GM18873 (cell line): ENCODE measurements at regions not wholly inside any gene's neighbourhood (a gene's known extent, or its start where the extent isn't known, plus 50 kb on each side); places are given as distances from the start of the nearest gene placed in this dataset.
"Not testable (repeated sequence)": the region's sequence is repeated elsewhere in the genome, so short reads cannot be mapped to it uniquely, and the experiment has no call there.

Source experiments
- ATAC-seq: cut with Tn5 transposase; IDR thresholded peaks from one replicate; pipeline ENCODE4 v1.9.1; 2021; ENCODE audit warnings: mild to moderate bottlenecking, moderate library complexity, moderate number of reproducible peaks; ENCODE audit not compliant: unreplicated experiment, low FRiP score

DNA sequence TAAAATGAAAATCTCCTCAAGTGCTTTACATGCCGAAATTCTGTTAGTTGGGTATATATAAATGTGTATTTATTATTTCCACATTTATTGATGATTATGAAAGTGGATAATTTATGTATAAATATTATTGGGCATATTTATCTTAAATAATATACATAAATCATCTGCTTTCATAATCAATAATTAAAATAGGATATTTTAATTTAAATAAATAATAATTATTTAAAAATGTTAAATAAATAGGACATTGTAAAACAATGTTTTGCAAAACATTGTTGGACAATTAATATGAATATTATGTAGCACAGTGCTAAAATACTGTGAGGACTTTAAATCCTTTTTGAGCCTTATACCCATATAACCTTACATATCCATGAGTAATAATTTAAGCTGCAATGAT is 786.5 kb upstream of the CITED2 start:
- ATAC-seq = no peak

DNA sequence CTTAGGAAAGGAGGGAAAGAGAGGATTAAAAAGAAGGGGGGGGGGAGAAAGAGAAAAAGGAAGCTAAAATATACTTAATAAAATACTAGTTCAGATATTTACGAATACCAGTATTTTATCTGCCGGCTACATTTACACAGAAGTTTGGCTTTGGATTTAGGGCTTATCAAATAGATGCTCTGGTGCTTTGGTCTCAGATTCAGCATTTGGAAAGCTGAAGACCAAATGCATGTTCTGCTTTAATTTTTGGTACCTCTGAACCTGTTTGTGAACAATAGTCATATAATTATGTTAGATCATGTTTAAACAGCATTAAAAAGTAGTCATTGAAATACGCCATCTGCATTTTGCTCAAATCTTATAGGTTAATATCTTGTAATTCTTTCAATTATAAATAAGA is 786.0 kb upstream of the CITED2 start:
- ATAC-seq = no peak

DNA sequence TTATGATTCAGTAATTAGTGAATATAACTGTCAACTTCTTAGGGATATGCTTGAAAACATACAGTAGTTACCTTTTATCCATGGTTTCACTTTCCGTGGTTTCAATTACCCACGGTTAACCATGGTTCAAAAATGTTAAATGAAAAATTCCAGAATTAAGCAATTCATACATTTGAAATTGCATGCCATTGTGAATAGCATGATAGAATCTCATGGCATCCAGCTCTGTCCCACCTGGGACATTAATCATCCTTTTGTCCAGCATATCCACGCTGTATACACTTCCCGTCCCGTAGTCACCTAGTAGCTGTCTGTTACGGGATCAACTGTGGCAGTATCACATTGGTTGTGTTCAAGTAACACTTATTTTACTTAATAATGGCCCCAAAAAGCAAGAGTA is 781.7 kb upstream of the CITED2 start:
- ATAC-seq = no peak

DNA sequence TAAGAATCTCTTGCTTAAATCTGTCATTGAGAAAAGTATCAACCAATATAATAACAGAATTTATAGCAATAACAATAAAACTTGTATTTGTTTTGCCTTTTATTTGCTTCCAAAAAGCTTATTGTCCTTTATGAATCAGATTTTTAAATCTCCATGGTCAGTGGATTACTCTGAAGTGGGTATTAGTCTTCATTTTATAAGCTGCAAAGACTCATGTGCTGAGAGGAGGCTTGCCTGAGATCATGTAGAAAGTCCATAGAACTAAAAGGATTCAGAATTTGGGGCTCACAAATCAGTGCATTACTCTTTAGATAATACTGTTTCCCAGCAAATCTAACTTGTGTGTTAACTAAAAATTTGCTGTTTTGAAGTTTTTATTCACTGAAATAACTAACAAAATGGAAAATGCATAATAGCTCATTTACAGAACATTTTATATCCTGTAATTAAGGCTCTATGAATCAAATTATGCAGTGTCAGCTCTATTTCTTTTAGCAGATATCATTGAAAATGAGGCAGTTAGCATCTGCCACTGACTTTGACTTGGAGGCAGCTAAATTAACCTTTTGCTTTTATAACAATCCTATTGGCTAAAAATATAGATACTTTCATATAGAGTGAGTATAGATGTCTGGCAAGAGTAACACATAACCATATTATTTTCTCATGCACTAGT is 781.1 kb upstream of the CITED2 start:
- ATAC-seq = no peak

DNA sequence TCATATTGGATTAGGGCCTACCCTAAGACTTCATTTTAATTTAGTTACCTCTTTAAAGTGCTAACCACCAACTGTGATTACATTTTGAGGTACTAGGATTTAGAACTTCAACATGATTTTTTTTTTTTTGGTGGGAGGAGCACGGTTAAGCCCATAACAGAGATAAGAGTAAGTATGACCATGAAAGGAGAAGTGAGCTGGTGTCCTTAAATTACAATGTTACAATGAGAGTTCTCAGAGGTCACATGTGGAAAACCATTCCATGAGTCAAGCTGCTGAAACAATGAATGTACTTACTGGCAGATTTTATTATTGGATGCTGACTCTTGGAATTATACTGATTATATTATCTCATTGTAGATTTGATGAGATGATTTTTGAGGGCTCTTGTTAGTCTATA is 779.3 kb upstream of the CITED2 start:
- no peak for ATAC-seq

DNA sequence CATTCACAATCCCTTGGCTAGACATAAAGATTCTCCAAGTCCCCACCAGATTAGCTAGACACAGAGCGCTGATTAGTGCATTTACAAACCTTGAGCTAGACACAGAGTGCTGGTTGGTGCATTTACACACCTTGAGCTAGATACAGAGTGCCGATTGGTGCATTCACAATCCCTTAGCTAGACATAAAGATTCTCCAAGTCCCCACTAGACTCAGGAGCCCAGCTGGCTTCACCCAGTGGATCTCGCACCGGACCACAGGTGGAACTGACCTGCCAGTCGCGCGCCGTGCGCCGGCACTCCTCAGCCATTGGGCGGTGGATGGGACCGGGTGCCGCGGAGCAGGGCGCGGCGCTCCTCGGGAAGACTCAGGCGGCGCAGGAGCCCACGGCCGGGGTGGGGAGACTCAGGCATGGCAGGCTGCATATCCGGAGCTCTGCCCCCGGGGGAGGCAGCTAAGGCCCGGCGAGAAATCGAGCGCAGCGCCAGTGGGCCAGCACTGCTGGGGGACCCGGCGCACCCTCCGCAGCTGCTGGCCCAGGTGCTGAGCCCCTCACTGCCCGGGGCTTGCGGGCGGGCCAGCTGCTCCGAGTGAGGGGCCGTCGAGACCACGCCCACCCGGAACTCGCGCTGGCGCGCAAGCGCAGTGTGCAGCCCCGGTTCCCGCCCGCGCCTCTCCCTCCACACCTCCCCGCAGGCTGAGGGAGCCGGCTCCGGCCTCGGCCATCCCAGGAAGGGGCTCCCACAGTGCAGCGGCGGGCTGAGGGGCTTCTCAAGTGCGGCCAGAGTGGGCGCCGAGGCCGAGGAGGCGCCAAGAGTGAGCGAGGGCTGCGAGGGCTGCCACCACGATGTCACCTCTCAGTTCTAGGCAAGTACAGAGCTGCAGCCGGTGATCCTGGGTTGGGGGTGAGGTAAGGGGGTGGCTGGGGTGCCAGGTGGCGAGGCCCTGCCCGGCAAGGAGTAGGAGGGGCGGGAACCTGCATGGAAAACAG is 773.7 kb upstream of the CITED2 start:
- ATAC-seq = not testable (repeated sequence)

DNA sequence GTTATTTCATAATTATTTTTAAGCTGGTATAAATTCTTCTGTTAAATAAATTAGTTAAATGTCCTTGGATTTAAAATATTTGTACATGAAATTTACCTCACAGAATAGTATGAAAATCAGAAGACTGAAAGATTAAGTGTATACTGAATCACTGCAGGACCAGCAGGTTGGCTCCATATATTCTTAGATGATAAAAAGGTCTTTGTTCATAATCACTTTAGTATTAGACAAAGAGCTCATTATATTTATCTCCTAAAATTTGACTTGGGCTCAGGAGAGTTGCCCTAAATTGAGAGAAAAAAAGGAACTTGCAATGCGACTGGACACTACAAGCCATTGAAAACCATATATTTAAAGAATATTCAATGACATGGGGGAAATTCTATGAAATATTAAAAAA is 766.4 kb upstream of the CITED2 start:
- ATAC-seq = no peak

DNA sequence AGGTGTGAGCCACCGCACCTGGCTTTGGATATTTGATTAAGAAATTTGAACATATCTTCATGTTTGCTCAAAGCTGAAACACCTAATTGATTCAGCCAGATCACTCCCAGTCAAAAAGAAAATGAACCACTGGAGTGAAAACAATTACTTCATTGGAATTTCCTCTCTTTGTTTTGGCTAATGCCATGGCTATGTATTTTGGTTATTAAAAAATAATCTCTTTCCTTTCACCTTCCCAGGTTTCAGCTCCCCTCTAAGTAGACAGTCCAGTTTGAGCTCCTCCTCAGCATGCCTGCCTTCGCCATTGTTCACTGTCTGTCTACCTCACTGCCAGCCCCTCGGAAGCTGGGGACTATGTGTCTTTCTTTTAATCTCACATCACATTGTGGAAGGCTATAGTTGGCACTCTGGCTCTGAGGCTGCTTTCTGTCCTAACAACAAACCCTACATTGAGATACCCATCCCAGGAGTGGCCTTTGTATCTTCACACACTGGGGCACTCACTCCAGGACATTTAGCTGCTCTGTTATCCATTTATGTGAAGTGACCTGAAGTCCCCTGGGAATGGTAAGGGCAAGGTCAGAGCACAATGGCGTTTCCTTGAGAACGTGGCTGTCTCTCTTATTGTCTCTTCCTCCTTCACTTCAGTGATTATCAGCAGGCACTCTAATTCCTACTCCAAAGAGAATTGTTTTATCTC is 764.0 kb upstream of the CITED2 start:
- ATAC-seq = no peak

DNA sequence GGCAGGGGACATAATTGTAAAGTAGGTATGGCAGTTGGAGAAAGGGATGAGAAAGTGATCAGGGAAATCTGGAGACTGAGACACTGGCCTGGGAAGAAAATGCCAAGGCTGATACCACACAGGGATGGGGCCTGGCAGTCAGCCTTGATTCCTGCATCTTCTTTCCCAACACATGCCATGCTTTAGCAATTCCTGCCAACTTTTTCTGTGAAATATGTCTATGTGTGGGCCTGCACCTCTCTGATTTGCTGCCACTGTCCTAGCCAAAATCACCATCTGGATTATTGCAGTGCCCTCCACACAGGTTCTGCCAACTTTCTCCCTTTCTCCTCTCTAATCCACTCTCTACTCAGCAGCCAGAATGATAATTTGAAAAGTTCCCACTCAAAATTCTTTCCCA is 759.8 kb upstream of the CITED2 start:
- no peak for ATAC-seq

DNA sequence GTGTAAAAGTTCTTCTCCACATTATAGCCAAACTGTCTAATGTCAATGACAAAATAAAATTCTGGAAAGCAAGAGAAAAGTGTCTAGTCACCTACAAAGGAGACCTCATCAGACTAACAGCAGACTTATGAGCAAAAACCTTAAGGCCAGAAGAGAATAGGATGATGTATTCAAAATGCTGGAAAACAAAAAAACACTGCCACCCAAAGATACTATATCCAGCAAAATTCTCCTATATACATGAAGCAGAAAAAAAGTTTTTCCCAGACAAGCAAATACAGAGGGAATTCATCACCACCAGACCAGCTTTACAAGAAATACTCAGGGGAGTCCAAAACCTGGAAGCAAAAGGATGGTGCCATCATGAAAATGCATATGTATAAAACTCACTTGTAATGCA is 755.6 kb upstream of the CITED2 start:
- ATAC-seq = no peak

DNA sequence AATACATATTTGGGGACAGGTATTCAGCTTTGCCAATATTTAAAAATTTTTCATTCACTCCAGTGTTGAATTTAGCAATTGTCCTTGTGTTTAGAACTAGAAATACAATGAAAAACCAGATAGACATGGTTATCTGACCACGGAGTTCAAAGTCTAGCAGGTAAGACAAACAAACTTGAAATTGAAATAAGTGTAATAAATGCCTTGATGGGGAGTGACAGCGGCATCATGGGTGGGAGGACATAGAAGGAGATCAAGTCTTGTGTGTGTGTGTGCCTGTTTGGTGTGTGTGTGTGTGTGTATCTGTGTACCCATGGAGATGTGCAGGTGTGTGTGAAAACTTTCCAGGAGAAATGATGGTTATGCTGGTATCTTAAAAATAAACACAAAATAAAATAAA is 750.0 kb upstream of the CITED2 start:
- ATAC-seq = no peak

DNA sequence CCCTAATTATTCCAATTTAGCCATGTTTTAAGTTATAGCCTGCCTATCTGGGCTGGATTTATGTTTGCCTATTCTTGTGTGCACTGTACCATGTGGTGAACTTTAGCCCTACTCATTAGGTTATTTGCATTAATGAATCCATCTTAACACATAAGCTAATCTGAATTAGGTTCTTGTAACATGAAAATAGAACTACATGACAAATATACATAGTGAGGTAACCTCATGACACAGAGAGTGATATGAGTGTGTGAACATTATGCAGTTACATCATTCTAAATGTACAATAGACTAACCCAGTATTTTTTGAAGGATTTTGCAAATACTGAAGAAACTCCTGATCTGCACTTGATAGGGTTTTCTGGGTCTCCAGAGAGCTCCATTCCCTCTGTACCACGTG is 733.7 kb upstream of the CITED2 start:
- no peak for ATAC-seq

DNA sequence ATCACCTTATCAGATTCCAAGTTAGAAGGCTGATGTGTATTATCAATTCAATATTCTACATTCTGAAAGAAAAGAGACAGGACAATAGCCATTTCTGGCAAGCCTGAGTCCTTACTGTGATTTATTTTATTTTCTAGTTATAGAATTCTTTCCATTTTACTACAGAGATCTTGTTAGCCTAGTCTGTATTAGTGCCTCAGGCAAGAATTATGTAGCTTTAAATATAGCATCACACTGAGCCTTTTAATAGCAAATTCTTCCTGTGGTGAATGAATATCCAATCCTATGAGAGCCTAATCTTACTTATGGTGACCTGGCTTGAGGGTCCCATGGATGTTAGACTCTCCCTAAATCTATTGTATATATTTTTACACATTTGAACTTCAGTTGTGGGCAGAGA is 732.8 kb upstream of the CITED2 start:
- no peak for ATAC-seq

DNA sequence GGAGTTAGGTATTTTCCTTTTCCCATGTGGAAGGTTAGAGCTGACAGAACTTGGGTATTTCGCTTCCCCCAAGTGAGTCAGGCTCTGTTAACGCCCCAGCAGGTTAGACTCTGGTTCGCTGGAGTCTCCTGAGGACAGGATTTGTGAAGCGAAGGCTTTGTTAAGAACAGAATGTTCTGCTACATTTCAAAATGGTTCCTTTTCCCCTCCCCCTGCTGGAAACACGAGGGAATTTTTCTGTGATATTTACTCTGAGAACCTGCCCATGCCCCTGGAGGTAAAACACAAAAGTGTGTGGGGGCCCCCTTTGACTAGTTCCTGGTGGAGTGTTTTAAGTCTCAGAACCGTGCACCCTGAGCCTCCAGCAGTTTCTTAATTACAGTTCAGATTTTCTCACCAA is 731.4 kb upstream of the CITED2 start:
- no peak for ATAC-seq

DNA sequence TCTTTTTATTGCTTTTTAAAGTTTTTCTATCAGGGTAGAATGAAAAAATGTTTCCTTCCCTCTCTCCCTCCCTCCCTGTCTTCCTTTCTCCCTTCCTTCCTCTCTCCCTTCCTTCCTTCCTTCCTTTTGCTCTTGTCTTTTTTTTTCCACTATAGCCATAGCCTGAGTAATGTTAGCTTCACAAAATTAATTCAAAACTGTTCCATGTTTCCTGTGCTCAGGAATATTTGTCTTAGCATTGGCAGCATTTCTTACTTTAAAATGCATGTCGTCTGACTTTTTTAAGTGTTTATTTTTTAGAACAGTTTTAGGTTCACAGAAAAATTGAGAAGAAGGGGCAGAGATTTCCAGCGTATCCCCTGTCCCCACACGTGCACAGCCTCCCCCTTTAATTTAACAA is 730.8 kb upstream of the CITED2 start:
- no peak for ATAC-seq

DNA sequence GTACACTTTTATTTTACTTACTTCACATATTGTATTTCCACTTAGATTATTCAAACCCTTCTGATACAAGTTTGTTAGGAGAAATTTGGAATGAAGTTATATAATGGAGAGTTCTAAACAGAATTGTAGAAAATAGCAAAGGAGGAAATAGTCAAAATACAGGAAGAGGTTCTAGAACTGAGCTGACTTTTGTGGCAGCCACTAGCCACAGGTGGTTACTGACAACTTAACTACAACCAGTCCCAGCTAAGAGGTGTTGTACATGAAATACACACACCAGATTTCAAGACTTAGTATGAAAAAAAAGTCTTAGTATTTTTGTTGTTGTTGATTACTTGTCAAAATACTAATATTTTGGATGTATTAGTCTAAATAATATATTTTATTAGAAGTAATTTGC is 727.4 kb upstream of the CITED2 start:
- ATAC-seq = no peak

DNA sequence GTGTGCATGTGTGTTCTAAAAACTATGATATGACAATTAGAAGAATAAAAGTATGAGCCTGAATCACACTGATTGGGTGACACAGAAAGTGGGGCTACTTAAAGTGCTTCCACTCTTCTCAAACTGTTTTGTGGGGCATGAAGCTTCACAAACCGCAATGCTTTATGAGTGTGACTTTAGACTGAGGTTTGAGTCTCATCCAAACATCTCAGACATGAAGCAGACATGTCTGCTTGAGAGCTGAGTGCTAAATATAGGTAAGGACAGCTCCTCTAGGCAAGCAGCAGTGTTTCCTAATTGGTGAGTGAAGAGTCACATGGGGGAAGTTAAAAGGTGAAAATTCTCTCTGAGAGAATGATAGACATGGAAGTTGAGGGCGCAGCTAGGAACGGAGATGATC is 726.9 kb upstream of the CITED2 start:
- ATAC-seq = no peak

DNA sequence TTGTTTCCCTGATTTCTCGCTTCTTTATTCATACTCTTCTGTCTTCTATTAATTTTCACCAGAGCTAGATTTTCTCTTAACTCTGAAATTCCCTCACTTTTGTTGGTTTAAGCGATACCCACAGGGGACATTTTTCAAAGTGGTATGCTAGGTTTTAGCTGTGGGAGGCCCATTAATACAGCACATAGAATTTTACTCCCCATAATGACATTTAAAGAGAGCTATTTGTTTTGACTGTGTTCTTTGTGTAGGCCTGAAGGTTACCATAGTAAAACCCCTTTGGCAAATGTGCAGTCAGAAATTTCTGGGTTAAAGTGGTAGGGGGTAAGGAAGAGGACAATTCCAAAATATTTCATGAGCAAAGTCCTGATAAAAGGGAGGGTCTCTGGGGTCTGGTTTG is 721.1 kb upstream of the CITED2 start:
- no peak for ATAC-seq

DNA sequence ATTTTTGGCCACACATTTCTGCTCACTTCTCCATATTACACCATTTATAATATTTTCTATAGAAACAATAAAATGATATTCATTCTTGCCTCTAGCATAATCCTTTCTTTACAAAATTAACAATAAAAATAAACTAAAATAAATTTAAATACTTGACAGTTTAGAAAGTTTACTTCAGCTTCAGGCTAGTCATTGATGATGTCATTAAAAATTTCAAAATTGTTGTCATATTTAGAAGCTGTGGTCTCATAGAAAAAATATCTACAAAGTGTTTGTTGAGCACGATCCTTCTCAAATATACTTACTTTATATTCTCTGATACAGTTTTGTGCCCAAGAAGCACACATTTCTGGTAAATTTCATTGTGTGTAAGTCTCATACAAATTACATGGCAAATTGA is 717.4 kb upstream of the CITED2 start:
- ATAC-seq = no peak

DNA sequence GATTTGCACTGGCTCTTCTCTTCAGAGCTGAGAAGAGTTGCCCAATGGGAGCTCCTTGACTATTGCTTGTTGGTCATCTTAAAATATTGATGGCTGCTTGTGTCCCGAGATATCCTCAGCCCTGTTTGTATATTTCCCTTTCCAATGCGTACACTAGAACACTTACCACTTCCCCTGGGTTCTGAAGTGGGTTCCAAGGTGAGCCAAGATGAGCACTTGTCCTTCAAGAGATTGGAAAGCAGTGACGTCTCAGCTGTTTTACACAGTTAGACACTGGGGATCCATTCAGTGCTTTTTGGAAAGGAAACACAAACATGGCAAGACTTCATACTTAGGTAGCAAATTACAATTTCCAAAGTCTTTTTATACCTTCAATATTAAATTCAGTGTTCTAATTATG is 716.4 kb upstream of the CITED2 start:
- ATAC-seq = no peak

DNA sequence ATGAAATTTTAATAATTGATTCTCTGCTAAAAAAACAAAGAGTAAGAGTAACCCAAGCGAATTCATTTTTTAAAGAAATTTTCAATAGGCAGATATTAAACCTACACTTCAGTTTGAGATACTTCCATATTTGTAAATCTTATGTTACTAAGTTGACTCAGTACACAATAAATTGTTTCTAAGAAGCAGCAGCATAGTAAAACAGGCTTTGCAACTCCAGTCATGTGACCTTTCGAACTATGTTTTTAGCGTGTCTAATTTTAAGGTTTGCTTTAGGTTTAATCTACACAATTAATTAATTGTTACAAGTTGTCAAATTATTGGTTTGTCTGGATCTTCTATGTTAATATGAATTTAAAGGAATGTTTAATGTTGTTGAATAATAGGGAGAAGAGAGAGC is 708.9 kb upstream of the CITED2 start:
- no peak for ATAC-seq
